Breast epithelium (tissue), 4 donors: ENCODE measurements at regions not wholly inside any gene's neighbourhood (a gene's known extent, or its start where the extent isn't known, plus 50 kb on each side); places are given as distances from the start of the nearest gene placed in this dataset.

ENCODE experiments used
- DNase-seq, 2 donors: peaks; one replicate each; pipeline ENCODE4 v3.0.0-alpha.2; 2019; ENCODE audit warnings: low spot score in 2 of 2
- H3K27ac ChIP-seq, 2 donors: fragments of 200-600 bp; sonication (generic) in 1 of 2; one replicate each; pipeline ENCODE4 v1.5.1; 2016 to 2019; ENCODE audit warnings: mild to moderate bottlenecking in 1 of 2
- H3K27me3 ChIP-seq, 2 donors: fragments of 200-600 bp; sonication (generic) in 1 of 2; one replicate each; pipeline versions ENCODE4 v1.5.1 to v1.6.0; 2017 to 2019; ENCODE audit warnings: control low read depth in 1 of 2, mild to moderate bottlenecking in 1 of 2
- H3K36me3 ChIP-seq: fragments of 200-600 bp; one replicate; pipeline ENCODE4 v1.5.1; 2019
- H3K4me1 ChIP-seq, 2 donors: fragments of 200-600 bp; sonication (generic); one replicate each; pipeline ENCODE4 v1.5.1; 2016 to 2019; ENCODE audit warnings: control low read depth in 1 of 2
- H3K4me3 ChIP-seq, 3 donors: fragments of 200-600 bp; sonication (generic); 1 replicate in 2 of 3; 2 replicates in 1 of 3; pipeline ENCODE4 v1.5.1; 2016 to 2019; ENCODE audit warnings: mild to moderate bottlenecking in 3 of 3, moderate library complexity in 2 of 3
- H3K9me3 ChIP-seq, 2 donors: fragments of 200-600 bp; sonication (generic) in 1 of 2; one replicate each; pipeline ENCODE4 v1.5.1; 2016 to 2019; ENCODE audit warnings: control low read depth in 1 of 2
- CTCF ChIP-seq, 3 donors: fragments of 450-650 bp; IDR thresholded peaks; one replicate each; pipeline ENCODE4 v1.5.1; 2016 to 2017; ENCODE audit warnings: antibody characterized with exemption in 3 of 3, mild to moderate bottlenecking in 3 of 3, moderate library complexity in 3 of 3
- POLR2A ChIP-seq: fragments of 450-650 bp; IDR thresholded peaks from one replicate; pipeline ENCODE4 v1.6.1; 2016; ENCODE audit warnings: antibody characterized with exemption, mild to moderate bottlenecking, moderate library complexity
- POLR2AphosphoS5 ChIP-seq, 3 donors: sonication (generic); formaldehyde crosslinking; IDR thresholded peaks; one replicate each; pipeline ENCODE4 v1.6.1; 2017; ENCODE audit warnings: antibody characterized with exemption in 3 of 3
- intact Hi-C: fragments of 100-400 bp; cut with DNase I; formaldehyde crosslinking; loops from one replicate; pipeline ENCODE4 v1.15.1; 2023; ENCODE audit warnings: low total_unique reads

- H3K27ac ChIP-seq, result no peak overlapping the region
- no peaks in the 10 kb centered on the region for H3K27me3 ChIP-seq
- no peaks in the 10 kb centered on the region for H3K36me3 ChIP-seq
- TF ChIP-seq POLR2AphosphoS5 (IDR thresholded peaks at IDR 0.05) (no peak), POLR2A (no peak), CTCF (IDR thresholded peaks at IDR 0.05) (no peak)
- intact Hi-C loops, result no loop called here
- no peak overlapping the region for H3K4me3 ChIP-seq
- no peak for DNase-seq
- H3K4me1 ChIP-seq, result no peaks in the 10 kb centered on the region
- H3K9me3 ChIP-seq, result peaks cover 0 to 7% of the 10 kb centered on the region in 2 donors
Observed at GRCh38 chr3:135513106-135514059, 452.1 kb upstream of the PPP2R3A start.

DNA sequence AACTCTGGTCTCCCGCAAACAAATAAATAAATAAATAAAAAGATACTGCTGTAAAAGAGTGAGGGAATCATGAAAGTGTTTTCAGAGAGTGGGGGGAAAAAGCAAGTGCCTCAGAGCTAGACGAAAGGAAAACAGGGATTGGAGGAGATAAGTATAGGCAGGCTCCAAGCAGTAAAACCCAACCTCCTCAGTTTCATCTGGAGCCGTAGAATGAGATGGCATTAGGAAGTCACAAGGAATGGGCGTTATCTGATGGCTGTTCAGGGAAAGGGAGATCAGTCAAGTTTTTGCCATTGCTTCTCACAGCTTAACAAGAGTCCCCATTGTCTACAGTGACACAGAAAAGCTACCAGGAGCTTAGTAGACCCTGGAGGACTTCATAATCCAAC is 451.5 kb upstream of the PPP2R3A start:
- H3K9me3 ChIP-seq, result peaks cover 0 to 4% of the 10 kb centered on the region in 2 donors
- no peak for DNase-seq
- no peaks in the 10 kb centered on the region for H3K36me3 ChIP-seq
- H3K4me1 ChIP-seq, result no peaks in the 10 kb centered on the region
- H3K27ac ChIP-seq, result no peak overlapping the region
- no peaks in the 10 kb centered on the region for H3K27me3 ChIP-seq
- intact Hi-C loops, result no loop called here
- no peak overlapping the region for H3K4me3 ChIP-seq
- TF ChIP-seq POLR2AphosphoS5 (IDR thresholded peaks at IDR 0.05) (no peak), CTCF (IDR thresholded peaks at IDR 0.05) (no peak), POLR2A (no peak)

GRCh38 chr3:135516143-135516542 is 449.4 kb upstream of the PPP2R3A start:
- intact Hi-C loops, result no loop called here
- Histone ChIP-seq H3K4me3 (no peak overlapping the region), H3K4me1 (no peaks in the 10 kb centered on the region), H3K27me3 (no peaks in the 10 kb centered on the region), H3K9me3 (no peaks in the 10 kb centered on the region), H3K36me3 (no peaks in the 10 kb centered on the region), H3K27ac (no peak overlapping the region)
- DNase-seq, result no peak
- no peak for TF ChIP-seq POLR2AphosphoS5 (IDR thresholded peaks at IDR 0.05)
- no peak for TF ChIP-seq CTCF (IDR thresholded peaks at IDR 0.05)
- no peak for TF ChIP-seq POLR2A

GRCh38 chr3:135528413-135529015 is 437.0 kb upstream of the PPP2R3A start:
- no peak for TF ChIP-seq POLR2A
- TF ChIP-seq CTCF (IDR thresholded peaks at IDR 0.05), result no peak
- no peaks in the 10 kb centered on the region for H3K27me3 ChIP-seq
- peaks cover 0 to under 1% of the 10 kb centered on the region in 2 donors for H3K9me3 ChIP-seq
- H3K4me1 ChIP-seq, result no peaks in the 10 kb centered on the region
- no peak overlapping the region for H3K4me3 ChIP-seq
- H3K27ac ChIP-seq, result no peak overlapping the region
- H3K36me3 ChIP-seq, result no peaks in the 10 kb centered on the region
- no peak for DNase-seq
- intact Hi-C loops, result no loop called here

GRCh38 chr3:135532021-135532420 is 433.5 kb upstream of the PPP2R3A start:
- Histone ChIP-seq H3K4me1 (no peaks in the 10 kb centered on the region), H3K9me3 (no peaks in the 10 kb centered on the region), H3K36me3 (no peaks in the 10 kb centered on the region), H3K27me3 (no peaks in the 10 kb centered on the region), H3K4me3 (no peak overlapping the region), H3K27ac (no peak overlapping the region)
- DNase-seq, result no peak
- intact Hi-C loops, result no loop called here
- TF ChIP-seq POLR2A, result no peak
- TF ChIP-seq POLR2AphosphoS5 (IDR thresholded peaks at IDR 0.05), result no peak
- TF ChIP-seq CTCF (IDR thresholded peaks at IDR 0.05), result no peak
